ENCODE measurements at regions not wholly inside any gene's neighbourhood (a gene's known extent, or its start where the extent isn't known, plus 50 kb on each side); places are given as distances from the start of the nearest gene placed in this dataset.

DNA sequence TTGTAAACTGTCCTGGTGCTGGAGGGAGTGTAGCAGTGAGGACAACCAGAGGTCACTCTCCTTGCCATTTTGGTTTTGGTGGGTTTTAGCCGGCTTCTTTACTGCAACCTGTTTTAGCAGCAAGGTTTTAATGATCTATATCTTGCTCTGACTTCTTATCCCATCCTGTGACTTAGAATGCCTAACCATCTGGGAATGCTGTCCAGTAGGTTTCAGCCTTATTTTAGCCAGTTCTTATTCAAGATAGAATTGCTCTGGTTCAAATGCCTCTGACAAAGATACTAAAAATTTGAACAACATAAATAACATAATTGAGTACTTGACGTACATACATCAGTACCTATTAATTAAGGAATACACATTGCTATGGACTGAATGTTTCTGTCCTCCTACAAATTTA, 93.3 kb upstream of the TOM1L1 start:
- Histone ChIP-seq H3K9me3 (ENCODE audit: control insufficient read depth, low read depth, low read length) (no peaks in the 10 kb centered on the region), H3K36me3 (ENCODE audit: control insufficient read depth in 2 of 2, extremely low read depth in 1 of 2, insufficient read depth in 2 of 2, low read length in 2 of 2) (no peaks in the 10 kb centered on the region), H3K27me3 (ENCODE audit: control insufficient read depth, extremely low read depth, insufficient read depth, low read length) (no peaks in the 10 kb centered on the region), H4K20me1 (ENCODE audit: control insufficient read depth, extremely low read depth, insufficient read depth, low read length) (no peaks in the 10 kb centered on the region), H3K9me1 (ENCODE audit: control insufficient read depth, extremely low read depth, insufficient read depth, low read length) (no peaks in the 10 kb centered on the region), H2AFZ (ENCODE audit: control insufficient read depth, low read length) (no peak overlapping the region), H3K4me3 (ENCODE audit: control insufficient read depth in 2 of 3, extremely low read depth in 1 of 3, insufficient read depth in 2 of 3, low read depth in 1 of 3, low read length in 3 of 3) (no peak overlapping the region), H3K79me2 (ENCODE audit: control insufficient read depth, insufficient read depth, low read length) (no peaks in the 10 kb centered on the region), H3K4me2 (ENCODE audit: control insufficient read depth, extremely low read depth, insufficient read depth, low read depth, low read length) (no peak overlapping the region), H3K4me1 (ENCODE audit: control insufficient read depth, extremely low read depth, insufficient read depth, low read length) (no peaks in the 10 kb centered on the region), H3K27ac (ENCODE audit: control insufficient read depth, insufficient read depth, low read length) (no peak overlapping the region), H3K9ac (ENCODE audit: control insufficient read depth, extremely low read depth, insufficient read depth, low read length) (no peak overlapping the region)
- TF ChIP-seq, protein P1, sequence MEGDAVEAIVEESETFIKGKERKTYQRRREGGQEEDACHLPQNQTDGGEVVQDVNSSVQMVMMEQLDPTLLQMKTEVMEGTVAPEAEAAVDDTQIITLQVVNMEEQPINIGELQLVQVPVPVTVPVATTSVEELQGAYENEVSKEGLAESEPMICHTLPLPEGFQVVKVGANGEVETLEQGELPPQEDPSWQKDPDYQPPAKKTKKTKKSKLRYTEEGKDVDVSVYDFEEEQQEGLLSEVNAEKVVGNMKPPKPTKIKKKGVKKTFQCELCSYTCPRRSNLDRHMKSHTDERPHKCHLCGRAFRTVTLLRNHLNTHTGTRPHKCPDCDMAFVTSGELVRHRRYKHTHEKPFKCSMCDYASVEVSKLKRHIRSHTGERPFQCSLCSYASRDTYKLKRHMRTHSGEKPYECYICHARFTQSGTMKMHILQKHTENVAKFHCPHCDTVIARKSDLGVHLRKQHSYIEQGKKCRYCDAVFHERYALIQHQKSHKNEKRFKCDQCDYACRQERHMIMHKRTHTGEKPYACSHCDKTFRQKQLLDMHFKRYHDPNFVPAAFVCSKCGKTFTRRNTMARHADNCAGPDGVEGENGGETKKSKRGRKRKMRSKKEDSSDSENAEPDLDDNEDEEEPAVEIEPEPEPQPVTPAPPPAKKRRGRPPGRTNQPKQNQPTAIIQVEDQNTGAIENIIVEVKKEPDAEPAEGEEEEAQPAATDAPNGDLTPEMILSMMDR (optimal IDR thresholded peaks at IDR 0.05 in 1 of 3, IDR thresholded peaks at IDR 0.05 in 1 of 3, conservative IDR thresholded peaks at IDR 0.05 in 1 of 3; ENCODE audit: extremely low read depth in 1 of 3, insufficient read depth in 2 of 3, low read length in 3 of 3): no peak
- TF ChIP-seq EZH2 (IDR thresholded peaks at IDR 0.05; ENCODE audit: low read length): no peak
- dilution Hi-C loops (cut with MboI; ENCODE audit: extremely low pct_ligation_motif_present, low sequenced_read_pairs): no loop called here
- DNase-seq (ENCODE audit: low read depth, low spot score) (no peak), FAIRE-seq (no peak)

DNA sequence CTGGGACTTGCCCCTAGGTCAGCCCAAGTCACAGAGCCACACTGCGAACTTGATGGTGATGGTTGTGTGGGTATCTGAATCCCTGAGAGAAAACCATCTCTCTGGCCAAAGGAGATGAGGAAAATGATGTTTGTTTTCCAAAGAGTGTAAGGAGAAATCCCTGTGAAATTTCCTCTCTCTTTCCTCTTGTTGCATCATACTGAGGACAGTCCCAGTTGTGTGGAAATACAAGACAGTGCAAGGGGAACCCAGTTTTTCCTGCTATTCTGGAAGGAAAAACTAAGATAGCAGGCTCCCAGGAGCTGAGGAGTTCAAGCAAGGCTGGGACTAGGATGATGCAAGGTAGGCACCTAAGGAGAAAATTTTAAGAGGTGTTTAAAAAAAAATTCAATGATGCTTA, 86.8 kb upstream of the TOM1L1 start:
- FAIRE-seq (no peak), DNase-seq (ENCODE audit: low read depth, low spot score) (no peak)
- Histone ChIP-seq H3K9me3 (ENCODE audit: control insufficient read depth, low read depth, low read length) (no peaks in the 10 kb centered on the region), H3K36me3 (ENCODE audit: control insufficient read depth in 2 of 2, extremely low read depth in 1 of 2, insufficient read depth in 2 of 2, low read length in 2 of 2) (no peaks in the 10 kb centered on the region), H4K20me1 (ENCODE audit: control insufficient read depth, extremely low read depth, insufficient read depth, low read length) (no peaks in the 10 kb centered on the region), H3K4me2 (ENCODE audit: control insufficient read depth, extremely low read depth, insufficient read depth, low read depth, low read length) (no peak overlapping the region), H3K4me1 (ENCODE audit: control insufficient read depth, extremely low read depth, insufficient read depth, low read length) (no peaks in the 10 kb centered on the region), H3K27ac (ENCODE audit: control insufficient read depth, insufficient read depth, low read length) (no peak overlapping the region), H3K9ac (ENCODE audit: control insufficient read depth, extremely low read depth, insufficient read depth, low read length) (no peak overlapping the region), H3K4me3 (ENCODE audit: control insufficient read depth in 2 of 3, extremely low read depth in 1 of 3, insufficient read depth in 2 of 3, low read depth in 1 of 3, low read length in 3 of 3) (no peak overlapping the region), H3K79me2 (ENCODE audit: control insufficient read depth, insufficient read depth, low read length) (no peaks in the 10 kb centered on the region), H3K9me1 (ENCODE audit: control insufficient read depth, extremely low read depth, insufficient read depth, low read length) (no peaks in the 10 kb centered on the region), H2AFZ (ENCODE audit: control insufficient read depth, low read length) (no peak overlapping the region), H3K27me3 (ENCODE audit: control insufficient read depth, extremely low read depth, insufficient read depth, low read length) (no peaks in the 10 kb centered on the region)
- dilution Hi-C loops (cut with MboI; ENCODE audit: extremely low pct_ligation_motif_present, low sequenced_read_pairs): no loop called here
- TF ChIP-seq, protein P1 (optimal IDR thresholded peaks at IDR 0.05 in 1 of 3, IDR thresholded peaks at IDR 0.05 in 1 of 3, conservative IDR thresholded peaks at IDR 0.05 in 1 of 3; ENCODE audit: extremely low read depth in 1 of 3, insufficient read depth in 2 of 3, low read length in 3 of 3): no peak
- TF ChIP-seq EZH2 (IDR thresholded peaks at IDR 0.05; ENCODE audit: low read length): no peak
